Hematopoietic multipotent progenitor cell treated with erythropoietin and hydrocortisone succinate and interleukin-3 and kit ligand, for 8 days (in vitro differentiated cells): ENCODE measurements at regions not wholly inside any gene's neighbourhood (a gene's known extent, or its start where the extent isn't known, plus 50 kb on each side); places are given as distances from the start of the nearest gene placed in this dataset.

Experiments used
- DNase-seq: peaks from one replicate; pipeline ENCODE4 v3.0.0-alpha.2; 2015

DNA sequence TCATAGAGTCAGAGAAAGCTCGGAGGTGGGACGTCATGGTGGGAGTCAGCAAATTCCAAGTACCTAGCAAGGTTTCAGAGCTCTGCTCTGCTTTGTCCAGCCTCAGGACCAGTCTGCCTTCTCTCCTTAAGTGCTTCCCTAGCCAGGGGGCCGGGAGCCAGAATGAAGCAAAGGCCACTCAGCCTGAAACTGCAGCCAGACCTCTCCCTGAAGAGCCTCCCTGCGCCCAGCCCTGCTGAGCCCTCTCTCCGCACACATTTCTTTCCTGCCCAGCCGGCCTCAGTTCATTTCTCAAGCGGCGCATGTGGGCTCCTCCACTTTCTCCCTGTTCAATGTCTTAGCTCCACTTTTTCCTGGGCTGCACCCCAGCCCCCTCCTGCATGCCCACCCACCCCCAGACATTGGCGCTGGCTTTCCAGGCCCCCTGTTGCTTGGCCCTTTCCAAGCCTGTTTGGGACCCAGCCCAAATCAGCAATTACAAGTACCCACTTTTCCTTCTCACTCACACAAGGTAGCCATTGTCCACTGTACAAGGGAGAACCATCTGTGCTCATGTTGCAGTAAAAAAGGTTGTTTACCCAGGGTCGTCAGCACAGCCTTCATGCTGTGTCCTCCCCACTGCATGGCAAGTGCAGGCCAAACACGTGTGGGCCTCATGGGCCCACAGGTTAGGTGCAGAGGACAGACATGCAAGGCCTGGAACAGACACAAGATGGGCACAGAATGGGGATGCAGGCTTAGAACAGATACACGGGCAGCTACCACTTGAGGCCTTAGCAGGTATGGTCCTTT is 147.1 kb downstream of the MRPL14 start:
- DNase-seq: no peak

DNA sequence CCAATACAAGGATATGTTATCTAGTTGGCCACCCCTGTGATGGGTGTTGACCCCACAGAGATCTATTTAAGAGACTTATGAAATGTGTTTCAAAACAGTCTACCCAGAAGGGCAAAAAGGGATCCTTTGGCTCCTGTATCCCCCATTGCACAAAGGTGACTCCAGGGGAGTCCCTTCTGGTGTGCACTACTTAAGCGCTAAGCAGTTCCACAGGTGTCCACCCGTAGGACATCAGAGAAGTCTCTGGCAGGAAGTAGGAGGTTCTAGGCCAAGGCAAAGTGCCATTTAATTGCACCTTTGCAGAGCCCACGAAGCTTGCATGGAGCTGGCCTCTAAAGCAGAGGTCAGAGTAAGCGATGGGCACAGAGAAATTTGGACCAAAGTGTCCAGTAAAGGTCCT is 147.7 kb downstream of the MRPL14 start:
- DNase-seq: peak; percentile 49

DNA sequence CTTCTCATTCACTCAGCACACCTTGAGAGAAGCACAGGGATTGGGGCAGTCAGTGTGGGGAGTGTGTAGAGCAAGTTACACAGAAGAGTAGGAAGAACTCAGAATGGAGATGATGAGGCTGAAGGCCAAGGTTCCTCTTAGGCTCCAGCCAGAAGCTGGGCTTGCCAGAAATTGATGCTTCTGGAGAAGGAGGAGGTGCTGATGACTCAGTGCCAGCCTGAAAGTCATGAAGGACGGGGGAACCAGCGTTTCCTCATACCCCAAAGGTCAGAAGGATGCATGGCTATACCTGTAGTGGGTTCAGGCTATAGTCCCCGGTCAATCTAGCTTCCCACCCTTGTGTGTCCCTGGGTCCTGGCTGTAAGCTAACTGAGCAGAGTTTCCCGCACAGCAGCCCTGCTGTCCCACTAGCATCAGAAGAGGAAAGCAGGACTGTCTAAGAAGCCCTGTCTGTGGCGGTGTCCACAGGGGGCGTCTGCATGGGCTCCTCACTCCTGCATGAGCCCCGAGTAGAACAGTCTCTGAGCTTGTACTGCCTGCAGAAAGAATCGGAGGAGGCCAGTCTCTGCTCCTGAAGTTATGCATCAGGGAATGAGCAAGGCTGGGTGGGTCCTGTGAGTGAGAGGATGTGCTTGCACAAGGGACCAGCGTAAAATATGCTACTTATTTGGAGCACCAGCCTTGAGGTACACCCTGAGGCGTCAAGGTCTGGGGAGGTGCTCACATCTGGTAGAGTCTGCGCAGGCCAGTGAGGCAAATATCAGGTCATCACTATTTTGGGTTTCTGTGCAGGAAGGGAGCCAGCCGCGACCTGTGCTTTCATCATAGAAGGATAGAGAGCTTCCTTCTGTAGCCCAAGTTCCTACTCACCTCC is 148.5 kb downstream of the MRPL14 start:
- DNase-seq: no peak

DNA sequence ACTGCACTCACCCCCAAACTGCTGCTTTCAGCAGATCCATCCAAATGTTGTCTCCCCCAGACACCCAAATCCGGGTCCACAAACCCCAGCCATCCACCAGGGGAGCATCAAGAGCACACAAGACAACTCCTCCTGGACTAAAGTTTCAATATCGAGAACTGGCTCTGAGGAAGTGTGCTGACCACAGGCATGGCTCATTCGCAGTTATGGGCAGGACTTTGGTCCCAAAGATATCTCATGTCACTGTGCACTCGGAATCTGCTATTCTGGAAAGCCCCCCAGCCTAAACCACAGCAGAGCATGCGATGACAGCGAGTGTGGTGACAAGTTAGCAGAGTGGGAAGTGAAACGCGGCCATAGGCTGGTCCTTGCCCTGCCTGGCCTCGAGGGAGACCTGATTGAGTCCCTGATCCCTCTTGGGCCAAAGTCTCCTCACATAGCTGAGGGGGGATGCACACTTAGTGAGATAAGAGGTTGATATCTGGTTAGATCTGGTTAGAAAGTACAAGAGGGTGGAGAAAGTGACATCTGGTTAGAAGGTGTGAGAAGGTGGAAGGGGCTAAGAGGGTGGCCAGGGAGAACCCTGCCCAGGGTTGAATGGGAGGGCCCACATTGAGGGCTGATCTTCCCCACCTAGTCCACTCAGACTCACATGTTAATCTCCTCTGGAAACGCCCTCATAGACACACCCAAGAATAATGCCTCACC is 149.7 kb downstream of the MRPL14 start:
- peak; percentile 47 for DNase-seq

DNA sequence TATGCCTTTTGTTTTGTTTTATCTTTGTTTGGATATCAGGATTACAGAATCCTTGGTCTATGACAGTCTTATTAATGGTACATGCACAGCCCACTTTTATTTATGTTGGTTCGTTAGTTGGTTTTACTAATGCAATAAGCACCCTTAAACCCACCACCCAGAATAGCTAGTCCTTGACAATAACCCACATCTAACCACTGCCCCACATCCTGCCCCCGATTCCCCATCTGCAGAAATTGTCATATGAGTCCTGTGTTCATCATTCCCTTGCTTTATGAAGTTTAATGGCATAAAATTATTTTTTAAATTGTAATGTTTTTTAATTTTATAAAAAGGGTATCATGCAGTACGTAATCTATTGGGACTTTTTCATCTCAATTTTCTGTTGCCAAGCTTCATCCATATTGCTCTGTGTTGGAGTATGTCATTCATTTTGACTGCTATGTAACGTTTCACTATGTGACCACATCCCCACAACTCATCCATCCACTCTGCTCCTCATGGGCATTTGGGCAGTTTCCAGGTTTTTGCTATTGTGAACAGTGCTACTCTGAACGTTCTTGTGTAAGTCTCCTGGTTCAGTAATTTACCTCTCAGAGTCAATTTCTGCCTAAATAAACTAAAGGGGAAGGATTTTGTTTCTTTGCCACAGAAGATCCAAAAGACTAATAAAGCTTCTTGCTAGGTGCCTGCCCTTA is 150.4 kb downstream of the MRPL14 start:
- DNase-seq: no peak

DNA sequence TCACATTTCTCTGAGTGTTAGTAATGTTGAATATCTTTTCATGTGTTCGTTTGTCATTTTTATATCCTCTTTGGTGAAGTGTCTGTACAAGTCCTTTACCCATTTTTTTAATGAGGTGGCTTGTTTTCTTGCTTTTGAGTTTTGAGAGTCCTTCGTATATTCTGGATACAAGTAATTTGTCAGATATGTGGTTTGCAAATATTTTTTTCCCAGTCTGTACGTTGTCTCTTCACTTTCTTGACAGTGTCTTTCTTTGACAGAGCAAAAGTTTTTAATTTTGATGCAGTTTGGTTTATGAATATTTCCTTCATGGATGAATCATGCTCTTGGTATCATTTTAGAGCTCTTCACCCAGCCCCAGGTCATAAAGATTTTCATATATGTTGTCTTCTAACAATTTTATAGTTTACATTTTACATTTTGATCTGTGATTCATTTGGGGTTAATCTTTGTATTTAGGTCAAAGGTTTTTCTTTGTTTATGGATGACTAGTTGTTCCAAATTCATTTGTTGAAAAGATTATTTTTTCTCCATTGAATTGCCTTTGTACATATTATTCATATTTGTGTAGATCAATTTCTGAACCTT is 152.5 kb downstream of the MRPL14 start:
- no peak for DNase-seq

DNA sequence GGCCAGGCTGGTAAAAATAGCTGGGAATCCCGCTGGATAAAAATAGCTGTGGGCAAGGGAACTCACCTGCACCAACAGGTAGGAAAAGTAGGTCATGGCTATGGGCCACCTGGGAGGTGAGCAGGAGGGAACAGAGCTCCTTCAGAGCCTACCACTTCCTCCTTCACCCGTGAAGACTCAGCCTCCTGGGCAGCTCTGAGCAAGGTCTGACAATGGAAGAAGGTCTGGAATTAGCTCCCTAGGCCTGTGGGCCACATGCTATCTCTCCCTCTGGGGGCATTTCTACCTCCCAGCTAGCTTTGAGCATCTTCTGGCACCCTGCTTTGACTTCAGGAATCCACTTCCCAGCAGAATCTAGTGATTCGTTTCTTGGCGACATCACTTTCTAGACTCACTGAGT is 153.9 kb downstream of the MRPL14 start:
- no peak for DNase-seq

DNA sequence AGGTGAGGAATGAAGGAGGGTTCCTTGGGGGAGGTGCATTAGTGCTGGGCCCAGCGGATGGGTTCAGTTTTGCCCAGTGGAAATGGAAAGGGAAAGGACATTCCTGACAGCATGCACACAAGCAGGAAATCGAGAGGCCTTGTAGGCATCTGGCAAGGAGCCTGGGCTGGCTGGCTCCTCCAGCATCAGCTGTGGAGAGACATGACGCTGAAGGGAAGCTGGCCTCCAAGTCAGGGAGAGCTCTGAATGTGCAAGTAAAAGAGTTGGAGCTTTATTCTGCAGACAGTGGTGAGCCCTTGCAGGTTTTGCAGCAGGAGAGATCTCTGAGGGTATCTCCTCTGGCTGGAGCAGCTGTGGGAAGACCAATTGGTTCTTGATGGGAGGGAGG is 154.3 kb downstream of the MRPL14 start:
- peak; percentile 18 for DNase-seq

DNA sequence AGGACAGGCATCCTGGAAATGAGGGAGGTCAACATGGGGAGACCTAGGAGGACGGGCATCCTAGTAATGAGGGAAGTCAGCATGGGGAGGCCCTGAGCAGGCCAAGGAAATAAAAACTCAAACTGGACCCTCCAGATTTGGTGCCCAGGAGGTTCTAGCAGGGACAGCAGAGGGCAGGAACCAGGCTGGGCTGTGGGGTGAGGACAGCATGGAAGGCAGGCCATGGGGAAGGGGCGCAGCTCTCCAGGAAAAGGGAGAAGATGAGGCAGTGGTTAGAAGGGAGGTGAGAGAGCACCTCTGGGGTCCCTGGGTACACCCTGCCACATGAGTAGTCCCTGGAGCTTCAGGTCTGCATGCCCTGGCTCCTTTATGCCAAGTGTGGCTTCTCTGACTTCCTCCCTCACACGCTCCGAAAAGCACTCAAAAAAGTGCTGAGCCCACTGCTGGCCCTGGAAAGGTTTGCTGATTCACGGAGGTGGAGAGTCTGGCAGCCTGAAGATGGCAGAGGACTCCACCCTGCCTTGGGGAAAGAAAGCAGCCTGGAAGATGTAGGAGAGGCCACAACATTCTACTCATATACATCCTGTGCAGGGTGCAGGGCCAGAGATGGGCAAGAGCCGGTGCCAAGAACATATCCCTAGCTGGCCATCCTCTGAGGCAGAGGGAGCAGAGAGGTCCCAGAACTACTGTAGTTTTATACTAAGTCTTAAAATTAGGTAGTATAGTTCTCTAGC is 154.9 kb downstream of the MRPL14 start:
- DNase-seq: peak; percentile 81

DNA sequence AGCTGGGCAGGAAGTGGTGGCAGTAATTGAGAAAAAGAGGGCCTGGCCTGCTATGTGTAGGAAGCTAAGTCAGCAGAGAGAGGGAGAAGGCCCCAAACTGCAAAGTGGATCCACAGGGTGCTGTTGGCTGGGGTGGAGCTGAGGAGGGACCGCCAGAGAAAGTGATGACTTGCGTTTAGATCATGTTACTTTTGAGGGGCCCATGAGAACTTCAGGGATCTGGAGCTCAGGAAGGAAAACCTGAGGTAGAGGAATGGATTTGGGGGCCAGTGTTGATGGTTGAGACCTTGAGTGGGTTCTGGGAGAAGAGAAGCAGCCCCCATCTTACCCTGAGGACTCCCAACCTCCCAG is 155.5 kb downstream of the MRPL14 start:
- DNase-seq: no peak

DNA sequence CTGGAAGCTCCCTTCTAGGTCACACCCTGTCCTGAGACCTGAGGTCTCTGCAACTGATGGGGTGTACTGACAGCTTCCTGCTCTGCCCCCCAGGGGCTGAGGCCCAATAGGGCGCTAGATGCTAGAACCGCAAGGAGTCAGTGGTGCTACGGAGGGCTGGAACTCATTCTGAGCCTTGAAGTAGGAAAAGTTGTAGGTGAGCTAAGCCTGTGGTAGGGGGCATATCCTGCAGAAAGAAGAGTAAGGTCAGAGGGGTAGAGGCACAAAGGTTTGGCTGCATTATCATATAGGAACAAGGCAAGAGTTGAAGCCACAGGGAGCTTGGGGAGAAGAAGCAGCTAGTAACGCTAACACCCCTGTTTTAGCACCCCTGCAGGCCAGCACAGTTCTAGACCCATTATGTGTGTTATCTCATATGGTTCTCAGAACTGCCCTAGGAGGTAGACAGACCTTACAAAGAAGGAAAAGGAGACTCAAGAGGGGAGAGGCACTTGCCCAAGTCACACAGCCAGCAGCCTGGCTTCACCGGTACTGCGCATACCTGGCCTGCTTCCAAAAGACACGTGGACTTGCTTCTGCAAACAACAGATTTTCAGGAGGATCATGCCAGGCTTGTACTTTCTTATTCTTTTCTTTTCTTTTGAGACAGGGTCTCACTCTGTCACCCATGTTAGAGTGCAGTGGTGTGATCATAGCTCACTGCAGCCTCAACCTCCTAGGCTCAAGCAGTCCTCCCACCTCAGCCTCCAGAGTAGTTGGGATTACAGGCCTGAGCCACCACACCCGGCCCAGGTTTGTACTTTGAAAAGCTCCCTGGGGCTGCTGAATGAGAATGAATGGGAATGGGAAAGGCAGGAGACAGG is 156.1 kb downstream of the MRPL14 start:
- peak; percentile 76 for DNase-seq

DNA sequence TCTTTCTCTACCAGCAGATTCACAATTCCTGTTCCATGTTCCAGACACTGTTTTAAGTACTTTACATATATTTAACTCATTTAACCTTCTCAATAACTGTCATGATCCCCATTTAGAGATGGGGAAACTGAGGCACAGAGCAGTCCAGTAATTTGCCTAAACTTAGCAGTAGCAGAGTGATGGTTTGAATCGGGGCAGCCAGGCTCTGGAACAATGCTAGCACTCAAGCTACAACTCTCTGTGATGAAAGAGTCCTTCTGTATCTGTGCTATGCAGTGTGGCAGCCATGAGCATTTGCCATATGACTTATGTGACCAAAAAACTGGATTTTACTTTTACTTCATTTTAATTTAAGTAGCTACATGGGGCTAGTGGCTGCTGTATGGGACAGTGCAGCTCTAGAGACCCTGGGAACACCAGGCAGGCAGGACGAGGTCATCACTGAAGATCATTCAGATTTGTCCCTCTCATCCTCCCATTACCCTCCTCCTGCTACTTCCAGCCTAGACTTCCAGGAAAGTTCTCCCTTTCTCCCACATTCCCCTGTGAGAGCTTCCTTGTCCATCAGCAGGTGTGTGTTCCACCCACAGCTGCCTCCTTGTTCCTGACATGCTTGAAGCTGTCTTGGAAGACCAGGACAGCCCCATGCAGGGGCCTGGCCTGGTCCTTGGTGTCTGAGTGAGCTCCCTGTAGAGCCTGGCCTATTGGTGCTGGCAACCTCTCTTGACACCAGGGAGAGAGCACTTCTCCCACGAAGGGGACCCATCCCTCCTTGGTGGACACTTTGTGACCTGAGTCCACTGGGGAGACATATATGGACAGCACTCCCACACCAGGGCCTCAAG is 157.0 kb downstream of the MRPL14 start:
- no peak for DNase-seq

DNA sequence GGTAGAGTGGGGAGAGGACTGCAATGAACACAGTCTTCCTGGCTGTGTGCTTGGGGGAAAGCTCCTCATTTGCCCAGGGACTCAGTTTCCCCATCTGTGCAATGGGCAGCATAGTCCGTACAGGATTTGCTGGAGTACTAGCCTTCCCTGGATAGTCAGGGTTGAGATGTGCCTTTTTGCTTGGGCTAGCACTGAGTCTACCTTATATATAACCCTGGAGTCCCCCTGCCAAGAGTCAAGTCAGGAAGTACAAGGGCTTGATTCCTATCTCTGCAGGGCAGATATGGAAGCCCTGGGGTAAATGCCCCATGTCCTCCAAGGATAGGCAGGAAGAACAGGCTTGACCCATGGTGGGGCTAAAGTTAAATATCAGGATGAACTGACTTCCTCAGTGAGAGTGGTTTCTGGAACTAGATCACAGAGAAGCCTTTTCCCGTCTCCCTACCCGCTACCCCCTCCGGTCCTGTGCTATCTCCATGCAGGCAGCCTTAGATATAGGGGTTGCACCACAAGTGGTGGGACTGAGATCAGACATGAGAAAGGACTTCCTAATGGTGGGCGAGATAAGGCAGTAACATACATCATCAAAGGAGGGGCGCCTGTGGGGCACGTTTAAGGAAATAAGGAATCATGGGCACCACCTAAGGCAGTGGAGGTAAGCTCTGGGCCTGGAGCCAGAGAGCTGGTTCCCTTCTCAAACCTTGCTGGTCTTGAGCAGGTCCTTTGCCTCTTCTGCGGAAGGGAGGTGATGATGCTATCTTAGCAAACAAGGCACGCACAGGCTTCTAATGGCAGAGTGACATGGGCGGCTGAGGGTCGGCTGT is 157.9 kb downstream of the MRPL14 start:
- DNase-seq: peak; percentile 96

DNA sequence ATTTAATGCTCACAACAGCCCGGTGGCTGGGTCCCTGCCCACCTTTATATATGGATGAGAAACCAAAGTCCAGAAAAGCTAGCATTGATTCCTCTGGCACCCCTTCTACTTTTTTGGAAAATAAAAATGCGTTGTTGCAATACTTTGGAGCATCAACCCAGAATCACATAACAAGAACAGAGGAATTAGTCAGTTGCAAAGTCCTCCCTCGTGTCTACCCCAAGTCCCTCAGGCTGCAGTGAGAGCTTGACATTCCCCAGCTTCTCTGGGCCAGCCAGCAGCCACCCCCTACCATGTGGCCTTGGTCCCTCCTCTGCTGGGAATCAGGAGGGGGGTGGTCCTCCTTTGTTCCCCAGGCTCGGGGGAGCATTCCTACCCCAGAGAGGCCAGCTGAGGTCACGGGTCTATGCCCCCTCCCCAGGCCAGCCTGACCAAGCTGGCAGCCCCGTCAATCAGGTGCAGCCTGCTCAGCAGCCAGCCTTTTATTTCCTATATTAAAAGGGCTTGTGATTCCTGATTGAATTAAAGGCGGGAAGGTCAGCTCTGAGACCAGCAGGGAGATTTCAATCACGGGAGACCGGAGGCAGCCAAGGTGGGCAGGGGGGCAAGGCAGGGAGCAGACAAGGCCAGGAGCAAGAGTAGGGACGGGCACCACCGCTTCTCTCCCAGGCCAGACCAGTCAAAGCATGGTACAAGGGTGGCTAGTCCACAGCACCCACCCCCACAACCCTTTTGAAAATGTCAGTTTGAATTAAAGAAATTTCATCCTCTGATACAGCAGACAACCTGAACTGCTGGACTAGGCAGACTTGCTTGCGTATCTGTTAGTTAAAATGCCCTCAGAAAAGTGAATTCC is 158.9 kb downstream of the MRPL14 start:
- no peak for DNase-seq

DNA sequence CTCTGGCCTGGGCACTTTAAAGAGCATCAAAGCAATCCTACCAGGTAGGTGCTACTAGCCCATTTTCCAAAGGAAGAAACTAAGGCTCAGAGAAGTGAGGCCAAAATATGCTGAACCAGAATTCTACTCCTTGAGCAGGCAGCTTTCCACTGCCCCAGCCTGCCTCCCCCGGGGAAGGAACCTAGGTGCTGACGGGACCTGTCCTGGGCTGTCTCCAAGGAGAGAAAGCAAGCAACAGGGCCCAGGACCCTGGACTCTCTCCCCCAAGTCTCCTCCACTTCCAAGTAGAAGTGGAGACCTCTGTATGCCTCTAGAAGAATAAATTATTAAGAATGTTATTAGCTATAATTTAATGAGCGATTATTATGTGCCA is 159.5 kb downstream of the MRPL14 start:
- DNase-seq: no peak

DNA sequence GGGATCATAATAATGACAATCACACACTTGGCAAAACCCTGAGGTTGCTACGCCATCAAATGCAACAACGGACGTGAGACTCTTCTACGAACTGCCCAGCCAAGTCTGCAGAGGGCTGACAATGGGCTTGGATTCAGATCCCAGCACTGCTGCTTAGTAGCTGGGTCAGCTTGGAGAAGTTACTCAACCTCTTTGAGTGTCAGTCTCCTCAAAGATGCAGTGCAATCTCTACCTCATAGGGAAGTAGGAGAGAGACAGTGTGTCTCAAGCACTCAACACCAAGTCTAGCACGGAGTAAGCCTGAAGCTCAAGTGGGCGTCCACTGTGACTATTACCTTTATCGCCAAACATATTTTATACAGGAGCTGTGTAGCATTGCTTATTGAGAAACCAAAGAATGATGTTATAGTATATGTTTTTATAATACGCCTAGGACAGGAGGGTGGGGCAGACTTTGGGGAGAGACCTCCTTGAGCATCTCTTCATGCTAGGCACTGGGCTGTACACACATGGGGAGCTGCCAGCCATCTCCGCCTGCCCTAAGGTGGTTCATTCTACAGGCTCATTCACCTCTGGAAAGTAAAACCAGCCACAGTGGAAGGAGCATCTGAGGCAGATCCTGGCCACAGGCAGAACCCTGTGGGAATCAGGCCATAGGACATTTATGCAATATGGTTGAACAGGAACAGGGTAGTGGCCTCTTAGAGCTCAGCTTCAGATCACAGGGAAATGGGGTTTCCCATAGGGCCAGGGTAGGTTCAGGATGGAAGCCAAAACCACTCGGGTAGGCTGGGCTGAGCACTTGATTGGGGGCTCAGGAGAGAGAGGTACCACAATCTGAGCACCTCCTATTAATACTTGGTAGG is 160.2 kb downstream of the MRPL14 start:
- DNase-seq: no peak

DNA sequence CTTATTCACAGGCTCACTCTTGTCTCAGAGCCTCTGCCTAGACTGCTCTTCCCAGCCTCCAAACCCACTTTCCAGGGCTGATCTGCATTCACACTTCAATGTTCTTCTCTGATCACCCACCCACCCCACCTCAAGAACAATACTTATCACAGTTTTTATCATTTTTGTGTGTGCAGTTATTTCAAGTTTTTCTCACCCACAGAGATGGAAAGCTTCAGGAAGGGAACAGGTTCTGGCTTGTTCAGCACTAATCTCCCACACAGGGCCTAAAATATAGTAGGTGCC is 160.9 kb downstream of the MRPL14 start:
- no peak for DNase-seq
